ENCODE measurements at regions not wholly inside any gene's neighbourhood (a gene's known extent, or its start where the extent isn't known, plus 50 kb on each side); places are given as distances from the start of the nearest gene placed in this dataset.

DNA sequence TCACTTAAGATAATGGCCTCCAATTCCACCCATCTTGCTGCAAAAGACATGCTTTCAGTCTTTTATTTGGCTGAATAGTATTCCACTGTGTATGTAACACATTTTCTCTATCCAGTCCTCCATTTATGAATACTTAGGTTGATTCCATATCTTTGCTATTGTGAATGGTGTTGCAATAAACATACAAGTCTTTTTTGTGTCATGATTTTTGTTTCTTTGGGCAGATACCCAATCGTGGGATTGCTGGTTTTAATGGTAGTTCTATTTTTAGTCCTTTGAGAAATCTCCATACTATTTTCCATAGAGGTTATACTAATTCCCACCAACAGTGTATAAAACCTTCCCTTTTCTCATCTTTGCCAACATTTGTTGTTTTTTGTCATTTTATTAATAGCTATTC is 180.9 kb downstream of the SMIM20 start:
- TF ChIP-seq POLR2A (IDR thresholded peaks at IDR 0.05) (no peak), EP300 (IDR thresholded peaks at IDR 0.05) (no peak)
- TF ChIP-seq, protein P1, sequence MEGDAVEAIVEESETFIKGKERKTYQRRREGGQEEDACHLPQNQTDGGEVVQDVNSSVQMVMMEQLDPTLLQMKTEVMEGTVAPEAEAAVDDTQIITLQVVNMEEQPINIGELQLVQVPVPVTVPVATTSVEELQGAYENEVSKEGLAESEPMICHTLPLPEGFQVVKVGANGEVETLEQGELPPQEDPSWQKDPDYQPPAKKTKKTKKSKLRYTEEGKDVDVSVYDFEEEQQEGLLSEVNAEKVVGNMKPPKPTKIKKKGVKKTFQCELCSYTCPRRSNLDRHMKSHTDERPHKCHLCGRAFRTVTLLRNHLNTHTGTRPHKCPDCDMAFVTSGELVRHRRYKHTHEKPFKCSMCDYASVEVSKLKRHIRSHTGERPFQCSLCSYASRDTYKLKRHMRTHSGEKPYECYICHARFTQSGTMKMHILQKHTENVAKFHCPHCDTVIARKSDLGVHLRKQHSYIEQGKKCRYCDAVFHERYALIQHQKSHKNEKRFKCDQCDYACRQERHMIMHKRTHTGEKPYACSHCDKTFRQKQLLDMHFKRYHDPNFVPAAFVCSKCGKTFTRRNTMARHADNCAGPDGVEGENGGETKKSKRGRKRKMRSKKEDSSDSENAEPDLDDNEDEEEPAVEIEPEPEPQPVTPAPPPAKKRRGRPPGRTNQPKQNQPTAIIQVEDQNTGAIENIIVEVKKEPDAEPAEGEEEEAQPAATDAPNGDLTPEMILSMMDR (IDR thresholded peaks at IDR 0.05), result no peak

Data from tibial nerve (tissue), 4 donors.